Uterus (tissue), 2 donors: ENCODE measurements at regions not wholly inside any gene's neighbourhood (a gene's known extent, or its start where the extent isn't known, plus 50 kb on each side); places are given as distances from the start of the nearest gene placed in this dataset.

Experiments
- CTCF ChIP-seq, 4 experiments: fragments of 200-600 bp in 2 of 4; fragments of 450-650 bp in 2 of 4; sonication (generic) in 2 of 4; IDR thresholded peaks; one replicate each; pipeline ENCODE4 v1.5.1; 2016 to 2019; ENCODE audit warnings: antibody characterized with exemption in 4 of 4, mild to moderate bottlenecking in 2 of 4, moderate library complexity in 1 of 4
- POLR2A ChIP-seq, 2 donors: fragments of 450-650 bp; IDR thresholded peaks; one replicate each; pipeline ENCODE4 v1.6.1; 2016; ENCODE audit warnings: antibody characterized with exemption in 2 of 2, mild to moderate bottlenecking in 1 of 2, moderate library complexity in 1 of 2

- no peak for TF ChIP-seq POLR2A (IDR thresholded peaks at IDR 0.05)
- no peak for TF ChIP-seq CTCF (IDR thresholded peaks at IDR 0.05)
Observed at GRCh38 chr17:56718515-56718914, 115.2 kb downstream of the C17orf67 start.
